HG03520 (cell line): ENCODE measurements at regions not wholly inside any gene's neighbourhood (a gene's known extent, or its start where the extent isn't known, plus 50 kb on each side); places are given as distances from the start of the nearest gene placed in this dataset.
"Not testable (repeated sequence)": the region's sequence is repeated elsewhere in the genome, so short reads cannot be mapped to it uniquely, and the experiment has no call there.

Source experiments
- ATAC-seq: cut with Tn5 transposase; IDR thresholded peaks from one replicate; pipeline ENCODE4 v1.9.1; 2021; ENCODE audit warnings: mild to moderate bottlenecking, moderate library complexity; ENCODE audit not compliant: unreplicated experiment

DNA sequence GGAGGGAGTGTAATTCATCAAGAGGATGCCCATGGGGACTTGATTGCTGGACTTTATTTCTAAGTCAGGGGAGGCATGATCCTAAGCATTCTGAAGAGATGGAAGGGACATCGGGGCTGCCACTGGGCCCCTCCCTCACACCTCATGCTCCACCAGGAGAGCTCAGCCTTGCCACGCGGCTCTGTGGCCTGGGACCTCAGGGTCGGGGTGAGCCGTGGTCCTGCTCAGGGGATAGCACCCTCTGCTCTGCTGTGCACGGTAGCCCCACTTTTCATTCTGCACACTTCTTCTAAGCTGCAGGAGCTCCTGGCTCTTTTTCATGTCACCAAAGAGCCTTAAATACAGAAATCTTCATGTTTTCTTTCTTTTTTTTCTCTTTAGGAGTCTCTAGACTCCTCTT lies 75.5 kb upstream of the DPP6 start:
- not testable (repeated sequence) for ATAC-seq

DNA sequence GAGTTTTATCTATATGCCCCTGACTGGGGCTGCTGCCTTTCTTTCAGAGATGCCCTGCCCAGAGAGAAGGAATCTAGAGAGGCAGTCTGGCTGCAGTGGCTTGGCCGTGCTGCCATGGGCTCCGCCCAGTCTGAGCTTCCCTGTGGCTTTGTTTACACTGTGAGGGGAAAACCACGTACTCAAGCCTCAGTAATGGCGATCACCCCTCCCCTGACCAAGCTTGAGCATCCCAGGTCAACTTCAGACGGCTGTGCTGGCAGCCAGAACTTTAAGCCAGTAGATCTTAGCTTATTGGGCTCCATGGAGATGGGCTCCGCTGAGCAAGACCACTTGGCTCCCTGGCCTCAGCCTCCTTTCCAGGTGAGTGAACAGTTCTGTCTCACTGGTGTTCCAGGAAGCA lies 69.0 kb upstream of the DPP6 start:
- not testable (repeated sequence) for ATAC-seq

DNA sequence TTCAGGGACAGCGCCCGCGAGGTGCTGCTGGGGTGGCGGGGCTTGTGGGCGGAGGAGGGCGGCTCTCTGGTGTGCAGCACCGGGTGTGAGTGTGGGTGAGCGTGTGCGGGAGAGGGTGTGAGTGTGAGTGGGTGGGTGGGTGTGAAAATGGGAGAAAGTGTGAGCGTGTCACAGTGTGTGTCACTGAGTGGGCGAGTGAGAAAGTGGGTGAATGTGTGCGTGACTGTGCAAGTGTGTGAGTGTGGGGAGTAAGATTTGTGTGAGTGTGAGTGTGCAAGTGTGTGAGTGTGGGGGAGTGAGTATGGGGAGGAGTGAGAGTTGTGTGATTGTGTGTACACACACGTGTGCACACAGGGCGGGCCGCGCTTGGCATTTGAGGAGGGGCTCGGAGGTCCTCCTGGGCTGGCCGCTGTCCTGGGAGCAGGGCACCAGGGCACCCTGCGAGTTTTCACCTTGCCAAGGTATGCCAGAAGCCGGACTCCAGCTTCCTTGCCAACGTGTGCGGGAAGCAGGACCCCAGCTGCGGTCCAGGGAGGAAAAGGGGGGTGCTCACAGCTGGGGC lies 63.1 kb upstream of the DPP6 start:
- ATAC-seq = not testable (repeated sequence)

DNA sequence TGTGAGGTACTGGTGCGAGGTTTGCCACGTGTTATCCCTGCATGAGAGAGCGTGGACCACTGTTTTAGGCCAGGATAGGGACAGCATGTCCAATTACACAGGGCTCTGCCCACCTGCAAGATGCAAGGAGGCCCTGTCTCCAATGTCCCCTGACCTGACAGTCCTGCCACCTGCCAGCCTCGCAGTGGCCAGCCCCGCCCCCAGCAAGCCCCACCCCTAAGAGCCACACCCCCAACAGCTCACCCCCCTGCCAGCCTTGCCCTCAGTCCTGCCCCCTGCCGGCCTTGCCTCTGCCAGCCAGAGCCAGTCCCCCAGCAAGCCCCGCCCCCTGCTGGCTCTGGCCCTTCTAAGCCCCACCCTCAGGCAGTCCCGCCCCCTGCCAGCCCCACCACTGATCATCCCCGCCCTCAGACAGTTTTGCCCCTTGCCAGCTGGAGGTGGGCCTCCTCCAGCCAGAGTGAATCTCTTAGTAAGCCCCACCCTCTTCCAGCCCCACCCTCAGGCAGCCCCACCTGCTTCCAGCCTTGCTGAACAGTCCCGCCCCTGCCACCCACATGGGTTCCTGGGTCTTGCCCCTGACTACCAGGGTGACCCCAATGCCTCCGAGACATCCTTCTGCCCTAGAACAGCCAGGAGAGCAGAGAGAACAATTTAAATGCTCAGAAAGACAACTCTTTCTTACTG lies 62.3 kb upstream of the DPP6 start:
- ATAC-seq = not testable (repeated sequence)

DNA sequence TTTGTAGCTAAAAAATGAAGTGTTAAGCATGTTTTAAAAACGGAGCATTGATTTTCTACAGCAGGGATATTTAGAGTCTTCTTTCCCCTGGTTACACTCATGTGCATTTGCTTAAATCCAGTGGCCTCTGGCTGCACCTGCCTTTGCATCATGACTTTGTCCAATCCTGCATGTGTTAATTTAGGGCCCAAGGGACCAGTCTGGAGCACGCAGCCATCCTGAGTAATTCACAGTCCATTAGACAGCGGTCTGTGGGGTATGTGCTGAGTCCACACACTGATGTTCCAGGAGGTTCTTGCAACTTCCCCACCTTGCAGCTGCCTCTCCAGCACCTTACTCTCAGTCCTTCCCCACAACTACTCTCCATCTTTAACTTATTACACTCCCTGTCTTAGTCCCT lies 60.7 kb upstream of the DPP6 start:
- ATAC-seq = not testable (repeated sequence)

DNA sequence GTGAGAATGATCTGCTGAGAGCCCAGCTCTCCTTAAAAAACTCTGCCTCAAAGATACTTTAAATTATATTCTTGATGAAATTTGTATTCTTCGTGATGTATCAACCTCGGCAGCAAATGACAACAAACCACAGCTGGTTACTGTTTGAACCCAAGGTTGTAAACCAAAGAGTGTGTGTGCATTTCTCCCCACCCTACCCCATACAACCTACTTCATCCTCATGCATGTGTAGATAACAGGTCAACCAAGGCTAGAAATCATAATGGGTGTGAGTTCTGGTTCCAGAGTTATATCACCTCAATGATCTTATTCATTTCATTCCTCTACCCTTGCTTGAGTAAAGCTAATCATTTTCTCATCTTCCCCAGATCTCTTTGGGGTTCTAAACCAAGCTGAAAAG lies 58.8 kb upstream of the DPP6 start:
- not testable (repeated sequence) for ATAC-seq

DNA sequence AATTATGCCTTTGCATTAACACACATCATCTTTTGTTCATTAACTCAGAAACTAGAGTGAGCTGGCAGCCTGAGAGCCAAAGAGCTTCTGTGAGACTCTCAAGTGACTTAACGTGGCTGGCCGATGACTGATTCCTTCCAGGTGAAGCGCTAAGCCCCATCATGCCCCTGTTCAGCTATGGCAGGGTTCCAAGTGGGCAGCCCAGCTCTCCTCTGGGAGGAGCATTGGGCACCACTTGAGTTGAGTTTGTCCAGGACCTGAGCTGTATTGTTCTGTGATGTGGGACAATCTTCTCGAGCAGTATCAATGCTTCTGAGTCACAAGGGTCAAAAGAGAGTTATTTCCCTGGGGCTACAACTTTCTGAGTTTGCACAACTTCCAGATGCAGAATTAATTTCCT lies 53.3 kb upstream of the DPP6 start:
- not testable (repeated sequence) for ATAC-seq
